D341Med (cell line): ENCODE measurements at regions not wholly inside any gene's neighbourhood (a gene's known extent, or its start where the extent isn't known, plus 50 kb on each side); places are given as distances from the start of the nearest gene placed in this dataset.
"Not testable (repeated sequence)": the region's sequence is repeated elsewhere in the genome, so short reads cannot be mapped to it uniquely, and the experiment has no call there.

ENCODE experiments used
- DNase-seq: peaks from one replicate; pipeline ENCODE4 v3.0.0; 2012; ENCODE audit warnings: low spot score

DNA sequence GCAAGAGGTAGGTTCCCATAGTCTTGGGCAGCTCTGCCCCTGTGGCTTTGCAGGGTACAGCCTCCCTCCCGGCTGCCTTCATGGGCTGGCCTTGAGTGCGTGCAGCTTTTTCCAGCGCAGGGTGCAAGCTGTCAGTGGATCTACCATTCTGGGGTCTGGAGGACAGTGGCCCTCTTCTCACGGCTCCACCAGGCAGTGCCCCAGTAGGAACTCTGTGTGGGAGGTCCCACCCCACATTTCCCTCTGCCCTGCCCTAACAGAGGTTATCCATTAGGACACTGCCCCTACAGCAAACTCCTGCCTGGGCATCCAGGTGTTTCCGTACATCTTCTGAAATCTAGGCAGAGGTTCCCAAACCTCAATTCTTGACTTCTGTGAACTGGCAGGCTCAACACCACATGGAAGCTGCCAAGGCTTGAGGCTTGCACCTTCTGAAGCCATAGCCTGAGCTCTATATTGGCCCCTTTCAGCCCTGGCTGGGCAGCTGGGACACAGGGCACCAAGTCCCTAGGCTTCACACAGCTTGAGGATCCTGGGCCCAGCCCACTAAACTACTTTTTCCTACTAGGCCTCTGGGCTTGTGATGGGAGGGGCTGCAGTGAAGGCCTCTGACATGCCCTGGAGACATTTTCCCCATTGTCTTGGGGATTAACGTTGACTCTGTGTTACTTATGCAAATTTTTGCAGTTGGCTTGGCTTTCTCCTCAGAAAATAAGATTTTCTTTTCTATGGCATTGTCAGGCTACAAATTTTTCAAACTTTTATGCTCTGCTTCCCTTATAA, 482.7 kb downstream of the CNTN3 start:
- not testable (repeated sequence) for DNase-seq

DNA sequence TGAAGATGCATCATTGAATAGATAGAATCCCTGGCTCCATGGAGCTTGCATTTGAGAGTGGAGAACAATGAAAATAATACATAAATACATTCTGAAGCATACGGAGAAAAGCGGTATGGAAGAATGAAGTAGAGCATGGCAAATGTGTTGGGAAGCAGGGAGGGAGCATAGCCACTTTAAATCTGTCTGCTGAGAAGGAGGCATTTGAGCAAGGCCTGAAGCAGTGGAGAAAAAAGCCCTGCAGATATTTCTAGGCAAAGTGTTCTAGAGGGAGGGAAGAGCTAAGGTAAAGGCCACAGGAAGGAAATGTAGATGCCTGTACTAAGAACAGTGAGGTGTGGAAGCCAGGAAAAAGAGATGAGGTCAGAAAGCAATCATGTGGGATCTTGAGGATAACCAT, 484.8 kb downstream of the CNTN3 start:
- DNase-seq: no peak

DNA sequence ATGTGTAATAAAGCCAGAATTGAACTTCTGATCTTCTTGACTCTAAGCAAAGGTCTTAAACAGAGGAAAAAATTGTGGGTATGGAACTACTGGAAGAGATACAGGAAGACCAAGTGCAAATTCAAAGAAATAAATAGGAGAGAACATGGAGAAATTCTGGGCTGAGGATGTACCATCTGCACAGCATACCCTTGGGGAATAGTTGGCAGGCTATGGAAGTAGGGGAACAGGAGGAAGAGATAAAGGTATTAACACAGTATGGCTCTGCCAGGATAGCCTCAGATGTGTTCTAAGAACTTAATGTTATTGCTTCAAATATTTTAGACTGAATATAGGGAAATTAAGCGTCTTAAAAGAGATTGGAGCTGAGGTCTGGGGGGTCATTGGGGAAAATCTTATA, 485.4 kb downstream of the CNTN3 start:
- peak; percentile 69 for DNase-seq

DNA sequence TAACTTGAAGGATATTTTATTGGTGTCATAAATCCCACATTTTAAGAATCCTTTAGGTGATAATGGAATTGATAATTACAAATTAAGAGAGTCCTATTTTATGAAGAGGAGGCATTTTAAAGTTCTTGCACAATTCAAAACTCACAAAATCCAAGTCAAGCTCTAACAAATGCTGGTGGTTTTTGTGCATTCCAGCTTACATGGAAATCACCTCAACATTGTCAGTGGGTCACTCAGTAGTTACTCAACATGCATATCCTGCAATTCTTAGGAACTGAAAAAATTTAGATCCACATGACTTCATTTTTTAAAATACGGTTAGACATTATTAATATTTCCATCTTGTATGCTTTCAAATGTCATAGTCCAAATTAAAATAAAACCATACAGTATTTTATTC, 487.2 kb downstream of the CNTN3 start:
- DNase-seq: no peak

DNA sequence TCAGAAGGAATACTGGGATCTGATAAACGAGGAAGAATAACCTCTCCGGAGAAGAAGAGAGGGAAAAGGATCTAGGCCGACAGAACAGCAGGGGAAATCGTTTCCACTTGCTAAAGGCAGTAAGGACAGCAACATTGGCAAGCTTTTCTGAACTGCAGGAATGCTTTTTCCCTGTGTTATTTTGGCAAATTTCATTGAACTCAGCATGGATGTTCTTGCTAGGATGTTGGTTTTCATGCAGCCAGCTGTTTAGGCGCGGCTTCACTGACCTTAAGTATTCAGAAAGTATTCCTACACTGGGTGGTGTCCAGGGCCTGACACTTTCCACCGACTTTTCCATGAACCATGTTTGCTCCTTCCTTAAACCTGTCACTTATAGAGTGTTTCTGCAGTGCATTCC, 489.7 kb downstream of the CNTN3 start:
- no peak for DNase-seq

DNA sequence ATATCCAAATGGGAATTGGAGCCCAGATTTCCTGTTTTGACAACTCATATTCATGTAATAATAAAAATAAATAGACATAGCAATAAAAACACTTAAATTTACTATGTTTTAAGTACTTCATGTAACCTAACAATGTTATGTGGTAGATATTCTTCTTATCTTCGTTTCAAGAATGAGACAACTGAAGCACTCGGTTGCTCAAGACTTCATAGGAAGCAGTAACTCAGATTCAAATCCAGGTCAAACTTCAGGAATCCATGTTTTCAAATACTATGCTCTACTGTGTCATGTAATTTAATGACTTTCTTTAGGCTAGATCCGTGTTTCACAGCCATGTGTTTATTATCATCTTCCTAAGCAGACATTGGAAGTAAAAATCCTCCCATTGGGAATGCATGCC, 492.2 kb downstream of the CNTN3 start:
- no peak for DNase-seq

DNA sequence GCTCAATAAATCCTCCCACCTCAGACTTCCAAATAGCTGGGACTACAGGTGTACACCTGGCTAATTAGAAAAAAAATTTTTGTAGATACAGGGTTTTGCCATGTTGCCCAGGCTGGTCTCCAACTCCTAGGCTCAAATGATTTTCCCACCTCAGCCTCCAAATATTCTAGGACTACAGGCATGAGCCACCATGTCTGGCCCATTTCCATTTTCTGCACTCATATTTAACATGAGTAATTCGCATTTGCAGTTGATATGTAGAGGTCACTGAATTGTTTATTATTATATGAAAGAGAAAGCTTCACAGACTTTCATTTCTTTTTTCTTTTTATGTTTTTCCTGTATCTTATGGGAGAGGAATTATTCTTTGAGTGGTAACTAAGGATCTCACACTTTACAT, 492.7 kb downstream of the CNTN3 start:
- no peak for DNase-seq

DNA sequence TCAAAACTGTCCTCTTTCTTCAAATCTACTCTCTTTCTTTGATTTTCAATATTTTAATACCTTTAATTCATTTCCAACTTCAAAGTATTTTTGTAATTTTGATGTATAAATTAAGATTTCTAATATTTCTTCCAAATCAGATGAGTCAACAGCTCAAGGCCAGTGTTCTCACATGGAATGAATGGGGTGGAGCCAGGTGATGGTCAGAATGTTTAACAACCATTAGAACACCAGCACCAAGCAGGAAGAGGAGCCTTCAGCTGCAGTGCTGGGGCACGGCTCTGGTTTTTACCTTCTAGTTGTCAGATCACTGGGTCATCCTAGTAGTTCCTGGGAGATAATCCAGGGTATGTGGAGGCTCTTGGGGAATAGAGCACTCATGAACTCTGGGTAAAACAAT, 494.5 kb upstream of the PDZRN3 start:
- no peak for DNase-seq

DNA sequence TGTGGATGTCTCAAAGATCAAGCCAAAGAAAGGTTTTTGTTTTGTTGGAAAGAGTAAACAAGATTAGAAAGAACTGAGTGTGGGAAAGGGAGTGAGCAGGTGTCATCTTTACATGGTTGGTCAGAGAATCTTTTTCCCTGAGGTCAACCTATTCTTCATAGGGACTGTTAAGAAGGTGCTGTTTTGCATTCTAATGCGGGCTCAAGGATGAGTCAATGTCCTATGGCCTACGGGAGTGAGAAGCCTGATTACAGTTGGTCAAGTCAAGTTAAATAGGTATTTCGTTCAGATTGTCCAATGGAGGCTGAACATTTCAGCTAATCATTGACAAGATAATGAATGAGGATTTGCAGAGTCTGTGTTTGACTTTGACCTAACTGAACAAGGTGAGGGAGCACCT, 491.2 kb upstream of the PDZRN3 start:
- no peak for DNase-seq

DNA sequence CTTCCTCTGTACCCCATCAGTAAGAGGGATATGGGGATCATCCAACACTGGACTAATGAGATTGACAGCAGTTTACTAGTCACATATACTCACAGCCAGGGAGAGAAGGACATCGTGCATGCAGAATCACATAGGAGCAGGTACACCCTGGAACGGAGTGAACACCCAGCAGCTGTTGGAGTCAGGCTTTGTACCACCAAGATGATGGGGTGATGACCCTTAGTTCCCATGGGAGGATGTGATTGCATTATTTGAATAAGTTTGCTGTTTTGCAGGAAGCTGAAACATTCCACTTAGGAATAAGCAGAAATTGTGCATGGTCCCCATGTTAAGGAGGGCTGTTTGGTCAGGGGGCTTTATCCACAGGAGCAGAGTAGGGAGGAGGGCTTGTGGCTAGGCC, 482.7 kb upstream of the PDZRN3 start:
- no peak for DNase-seq

DNA sequence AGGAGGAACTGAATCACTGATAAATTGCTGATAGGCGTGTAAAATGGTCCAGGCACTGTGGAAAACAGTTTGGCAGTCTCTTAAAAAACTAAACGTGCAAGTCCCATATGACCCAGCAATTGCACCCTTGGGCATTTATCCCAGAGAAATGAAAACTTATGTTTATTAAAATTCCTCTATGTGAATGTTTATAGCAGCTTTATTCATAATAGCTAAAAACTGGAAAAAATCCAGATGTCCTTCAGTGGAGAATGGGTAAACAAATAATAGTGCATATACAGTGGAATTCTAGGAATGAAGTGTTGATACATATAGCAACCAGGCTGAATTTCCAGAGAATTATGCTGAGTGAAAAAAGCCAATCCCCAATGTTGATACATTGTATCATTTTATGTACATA, 482.2 kb upstream of the PDZRN3 start:
- no peak for DNase-seq

DNA sequence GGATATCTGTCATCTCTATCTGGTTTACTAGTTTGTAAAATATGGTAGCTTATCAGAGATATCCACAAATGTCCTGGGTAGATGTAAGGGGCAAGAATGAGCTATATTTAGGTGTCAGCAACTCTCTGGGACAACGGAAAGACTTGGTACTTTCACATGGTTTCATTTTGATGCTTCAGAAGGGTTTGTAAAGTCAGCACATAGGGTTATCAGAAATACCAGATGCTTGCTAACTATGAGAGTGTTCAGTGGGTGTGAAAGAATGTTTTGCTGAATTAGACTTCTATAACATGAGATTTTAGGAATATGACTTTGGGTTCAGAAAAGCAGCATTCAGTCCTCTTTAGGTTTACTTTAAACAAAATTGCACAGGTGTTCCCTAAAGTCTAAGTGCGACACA, 466.5 kb upstream of the PDZRN3 start:
- no peak for DNase-seq

DNA sequence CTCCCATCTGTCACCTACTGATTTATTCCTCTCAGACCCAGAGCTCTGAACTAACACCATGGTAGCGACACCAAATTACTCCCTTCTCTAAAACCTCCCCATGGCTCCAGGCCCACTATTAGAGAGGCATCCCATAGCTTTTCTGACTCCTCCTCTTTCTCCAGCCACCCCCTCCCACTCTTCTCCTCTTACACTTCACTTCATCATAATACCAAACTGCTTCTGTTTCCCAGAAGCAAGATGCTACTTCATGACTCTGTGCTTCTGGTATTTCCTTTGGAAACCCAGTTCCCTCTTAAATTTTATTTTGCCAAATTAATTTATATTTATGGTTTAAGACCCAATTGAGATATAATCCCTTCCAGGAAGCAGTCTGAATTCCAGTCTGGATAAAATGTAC, 465.1 kb upstream of the PDZRN3 start:
- DNase-seq: no peak

DNA sequence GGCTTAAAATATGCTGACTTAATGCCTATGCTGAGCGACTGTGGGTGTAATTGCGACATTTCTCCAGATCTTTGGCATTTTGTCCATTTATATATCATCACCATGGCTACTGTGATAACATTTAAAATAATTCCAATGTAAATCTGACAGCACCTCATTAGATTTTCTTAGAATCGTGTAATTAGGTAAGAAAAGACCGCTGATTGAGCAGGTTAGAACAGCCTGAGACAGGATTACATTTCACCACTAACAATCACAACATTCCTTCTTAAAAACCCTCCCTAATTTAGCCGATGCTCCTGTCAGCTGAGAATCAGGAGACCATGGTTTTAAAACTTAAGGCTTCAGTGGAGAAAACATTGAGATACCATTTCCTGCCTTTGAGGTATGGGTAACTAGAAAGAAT, 455.3 kb upstream of the PDZRN3 start:
- DNase-seq: no peak

DNA sequence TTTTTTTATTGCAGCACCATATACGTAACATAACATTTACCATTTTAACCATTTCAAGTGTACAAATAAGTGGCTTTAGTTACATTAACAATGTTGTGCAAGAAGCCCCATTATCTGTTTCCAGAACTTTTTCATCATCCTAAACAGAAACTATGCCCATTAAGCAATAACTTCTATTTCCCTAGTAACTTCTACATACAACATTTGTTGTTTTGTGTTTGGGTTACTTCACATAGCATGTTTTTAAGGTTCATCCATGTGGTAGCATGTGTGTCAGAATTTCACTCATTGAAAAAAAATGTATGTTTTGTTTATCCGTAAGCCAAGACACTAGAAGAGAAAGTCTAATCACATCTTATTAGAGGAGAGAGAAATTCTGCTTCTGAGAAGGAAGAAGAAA, 450.5 kb upstream of the PDZRN3 start:
- DNase-seq: no peak

DNA sequence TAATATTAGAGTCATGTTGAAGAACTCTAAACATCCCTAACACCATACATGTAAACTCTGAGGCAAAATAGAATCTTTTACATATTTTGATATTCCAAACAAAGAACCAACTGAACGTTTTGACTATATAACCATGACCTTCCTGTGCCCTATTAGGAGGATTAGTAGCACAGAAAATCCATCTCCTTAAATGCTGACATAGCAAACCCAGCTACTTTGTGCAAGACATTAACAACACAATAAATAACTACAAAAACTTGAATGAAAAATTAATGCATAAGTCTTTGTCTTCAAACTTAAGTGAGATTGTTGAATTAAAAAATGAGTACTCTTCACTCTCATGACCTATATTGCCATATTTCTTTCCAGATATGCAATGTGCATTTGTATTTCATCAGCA, 450.0 kb upstream of the PDZRN3 start:
- DNase-seq: no peak

DNA sequence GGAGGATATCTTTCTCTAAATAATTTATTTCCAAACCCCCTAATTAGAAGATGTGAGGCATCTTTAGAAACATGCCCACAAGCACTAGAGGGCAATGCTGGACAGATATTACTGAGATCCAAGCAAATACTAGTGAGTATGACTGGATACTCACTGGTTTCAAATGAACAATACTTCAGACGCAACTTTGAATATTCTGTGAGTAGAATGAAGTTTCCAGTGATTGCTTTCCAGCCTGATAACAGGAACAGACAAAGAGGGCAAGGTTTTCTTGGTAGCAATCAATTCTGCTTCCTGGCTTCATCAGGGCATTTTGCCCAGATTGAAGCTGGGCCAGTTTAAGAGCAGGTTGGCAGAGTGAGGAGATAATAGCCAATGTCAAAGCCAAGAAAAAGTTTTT, 442.6 kb upstream of the PDZRN3 start:
- DNase-seq: peak; percentile 37

DNA sequence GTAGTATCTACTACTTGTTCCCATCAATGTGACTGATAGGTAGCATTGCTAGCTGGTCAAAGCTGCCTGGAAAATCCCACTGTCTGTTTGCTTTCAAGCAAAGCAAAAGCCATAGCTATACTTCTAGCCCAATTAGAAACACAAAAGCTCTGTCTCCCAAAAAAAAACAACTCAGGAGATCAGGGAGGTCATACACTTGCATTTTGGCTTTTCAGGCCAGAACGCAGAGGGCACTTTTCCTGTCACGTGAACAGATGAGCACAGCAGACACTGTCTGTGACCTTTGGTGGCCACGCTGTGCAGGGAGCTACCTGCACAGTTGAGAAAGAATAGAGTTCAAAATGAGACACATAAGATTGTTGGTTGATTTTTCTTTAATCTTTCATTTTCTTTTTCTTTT, 441.7 kb upstream of the PDZRN3 start:
- no peak for DNase-seq

DNA sequence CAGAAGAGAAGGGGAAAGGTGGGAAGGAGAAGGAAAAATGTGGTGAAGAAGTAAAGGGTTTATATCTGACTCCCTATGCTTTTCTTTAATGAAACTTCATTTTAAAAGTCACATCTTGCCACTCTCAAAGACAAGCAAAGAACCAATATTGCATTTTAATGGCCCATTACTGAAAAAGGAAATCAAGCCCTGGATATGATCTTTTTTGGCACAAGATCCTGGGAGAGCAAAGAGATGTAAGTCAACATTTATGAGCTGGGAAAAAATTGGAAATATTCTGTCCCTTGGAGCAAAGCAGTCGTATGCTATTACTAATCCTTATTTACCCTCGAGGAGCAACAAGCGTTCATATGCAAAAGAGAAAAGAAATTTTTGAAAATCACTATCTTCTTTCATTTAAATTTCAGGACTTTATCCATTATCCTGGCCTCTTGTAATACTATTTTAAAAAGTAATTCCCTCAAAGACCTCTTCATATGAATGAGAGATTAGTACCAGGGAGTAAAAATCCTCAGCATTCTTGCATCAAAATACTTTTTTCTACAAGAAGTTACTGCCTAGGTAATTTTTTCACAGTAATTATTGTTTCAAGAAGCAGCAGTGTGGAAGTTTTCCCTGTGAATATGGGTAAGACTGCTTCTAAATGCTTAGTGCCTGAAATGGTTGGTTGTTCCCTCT, 435.3 kb upstream of the PDZRN3 start:
- no peak for DNase-seq

DNA sequence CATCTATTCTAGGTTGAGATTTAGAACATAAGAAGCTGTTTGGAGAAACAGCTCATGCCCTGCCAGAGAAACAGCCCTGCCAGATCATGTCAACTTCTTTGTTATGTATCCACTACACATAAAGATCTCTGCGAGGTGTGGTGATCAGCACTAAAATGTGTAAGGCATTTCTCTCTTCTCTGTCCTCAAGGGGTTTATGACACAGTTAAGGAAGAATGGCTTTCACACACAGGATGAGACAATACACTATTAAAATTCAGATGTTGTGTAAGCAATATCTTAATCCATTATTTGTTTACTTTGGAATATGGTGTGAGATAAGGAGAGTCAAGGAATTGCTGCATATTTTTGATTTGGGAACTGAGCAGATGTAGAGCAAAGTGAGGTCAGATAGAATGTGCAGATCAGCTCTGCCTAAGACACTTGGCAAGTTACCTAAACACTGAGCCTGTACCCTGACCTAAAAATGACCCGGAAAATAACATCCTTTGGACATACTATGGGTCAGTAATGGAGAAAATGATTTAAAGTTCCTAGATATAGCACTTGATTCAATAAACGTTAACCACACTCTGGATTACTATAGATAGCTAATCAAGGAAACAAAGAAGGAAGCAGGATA, 434.7 kb upstream of the PDZRN3 start:
- DNase-seq: no peak

DNA sequence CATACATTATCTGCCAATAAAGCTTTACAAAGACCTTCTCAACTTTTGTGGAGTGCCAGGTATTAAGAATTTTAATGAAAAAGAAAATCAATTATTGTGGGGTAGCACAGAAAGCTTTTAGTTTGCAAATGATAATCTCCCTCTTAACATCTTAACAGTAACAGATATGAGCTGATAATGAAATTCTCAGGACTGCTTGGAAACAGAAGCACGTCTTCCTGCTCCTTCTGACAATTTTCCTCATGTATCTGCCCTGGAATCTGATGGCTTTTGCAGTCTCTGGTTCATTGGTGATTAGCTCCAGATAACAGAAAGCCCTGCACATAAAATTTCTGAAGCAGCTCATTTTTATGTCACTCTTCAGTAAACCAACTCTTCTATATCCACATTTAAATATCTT, 432.4 kb upstream of the PDZRN3 start:
- no peak for DNase-seq

DNA sequence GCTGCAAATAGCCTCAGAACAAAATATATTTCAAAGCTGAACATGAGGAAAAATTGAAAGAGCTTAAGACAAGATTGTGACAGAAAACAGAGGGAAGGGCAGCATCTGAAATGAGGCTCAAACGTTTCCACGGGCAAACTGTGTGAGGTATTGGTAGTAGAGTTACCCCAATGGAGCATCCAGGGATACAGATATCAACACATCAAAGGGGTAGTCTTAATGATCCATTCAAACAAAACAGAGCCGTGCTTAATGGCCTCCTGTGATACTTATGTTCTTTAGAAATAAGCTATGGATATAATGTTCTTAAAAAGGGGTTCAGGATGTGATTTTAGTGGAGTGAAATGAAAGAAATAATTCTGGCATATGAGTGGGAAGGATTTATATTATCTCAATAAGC, 430.3 kb upstream of the PDZRN3 start:
- DNase-seq: no peak

DNA sequence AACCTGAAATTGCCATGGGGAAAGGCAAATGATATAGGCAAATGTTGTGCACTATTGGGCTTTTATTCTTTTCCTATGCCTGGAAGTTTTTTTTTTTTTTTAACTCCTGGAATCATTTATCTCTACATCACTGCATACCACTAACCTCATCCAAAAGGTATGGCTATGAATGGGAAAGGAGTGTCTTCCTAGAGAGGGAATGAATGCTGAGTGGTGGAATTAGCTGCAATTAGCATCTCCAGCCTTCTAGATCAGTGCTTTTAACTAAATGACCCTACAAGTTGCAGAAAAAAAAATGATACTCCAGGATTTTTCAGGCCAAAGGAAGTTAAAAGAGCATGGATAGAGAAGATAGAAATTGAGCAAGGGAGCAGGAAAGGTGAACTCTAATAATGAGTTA, 429.8 kb upstream of the PDZRN3 start:
- no peak for DNase-seq
